Hepatocyte (in vitro differentiated cells): ENCODE measurements at regions not wholly inside any gene's neighbourhood (a gene's known extent, or its start where the extent isn't known, plus 50 kb on each side); places are given as distances from the start of the nearest gene placed in this dataset.

Experiments used
- CTCF ChIP-seq: fragments of 200-600 bp; sonication (generic); IDR thresholded peaks from 2 replicates; pipeline ENCODE4 v1.5.1; 2016; ENCODE audit warnings: antibody characterized with exemption, mild to moderate bottlenecking; ENCODE audit not compliant: poor library complexity
- EZH2 ChIP-seq: fragments of 200-600 bp; sonication (generic); IDR thresholded peaks from 2 replicates; pipeline ENCODE4 v1.6.1; 2016; ENCODE audit warnings: antibody characterized with exemption, mild to moderate bottlenecking, borderline replicate concordance

- TF ChIP-seq CTCF (no peak), EZH2 (no peak)
Observed at GRCh38 chr13:34012382-34012781, 194.4 kb downstream of the RFC3 start.
